GM12874 (cell line): ENCODE measurements at regions not wholly inside any gene's neighbourhood (a gene's known extent, or its start where the extent isn't known, plus 50 kb on each side); places are given as distances from the start of the nearest gene placed in this dataset.

ENCODE experiments used
- TF ChIP-seq, protein P1 (sequence below): IDR thresholded peaks from 2 replicates; pipeline ENCODE4 v1.5.1; 2011; ENCODE audit warnings: low read depth, mild to moderate bottlenecking, control low read depth, low read length, moderate library complexity; ENCODE audit not compliant: insufficient read depth

DNA sequence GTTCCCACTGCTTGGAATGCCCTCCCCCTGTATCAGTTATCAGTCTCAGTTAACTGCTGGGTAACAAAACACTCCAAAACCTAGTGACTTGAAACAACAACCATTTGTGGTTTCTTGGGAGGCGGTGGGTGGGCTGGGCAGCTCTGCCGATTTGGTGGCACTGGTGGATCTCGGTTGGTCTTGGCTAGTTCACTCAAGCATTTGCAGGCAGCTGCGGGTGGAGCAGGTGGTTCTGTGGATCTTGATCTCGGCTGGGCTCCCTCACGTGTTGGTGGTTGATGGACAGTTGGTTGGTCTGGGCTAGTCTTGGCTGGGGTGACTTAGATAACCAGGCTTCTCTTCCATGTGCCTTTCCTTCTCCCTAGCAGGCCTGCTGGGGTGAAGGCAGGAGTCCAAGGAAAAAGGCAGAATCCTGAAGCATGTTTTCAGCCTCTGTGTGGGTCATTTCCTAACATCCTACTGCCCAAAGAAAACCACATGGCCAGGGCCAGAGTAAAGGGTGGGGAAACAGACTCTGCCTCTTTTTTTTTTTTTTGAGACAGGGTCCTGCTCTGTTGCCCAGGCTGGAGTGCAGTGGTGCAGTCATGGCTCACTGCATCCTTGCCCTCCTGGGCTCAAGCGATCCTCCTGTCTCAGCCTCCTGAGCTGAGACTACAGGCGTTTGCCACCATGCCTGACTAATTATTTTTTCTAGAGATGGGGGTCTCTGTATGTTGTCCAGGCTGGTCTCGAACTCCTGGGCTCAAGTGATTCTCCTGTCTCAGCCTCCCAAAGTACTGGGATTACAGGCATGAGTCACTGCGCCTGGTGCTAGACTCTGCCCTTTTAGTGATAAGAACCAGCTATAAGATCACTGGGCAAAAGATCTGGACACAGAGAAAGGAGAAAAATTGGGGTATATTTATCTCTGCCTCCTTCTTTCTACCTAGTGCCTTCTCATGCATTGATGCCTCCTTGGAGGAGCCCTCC, 183.7 kb downstream of the RGS3 start:
- TF ChIP-seq, protein P1, sequence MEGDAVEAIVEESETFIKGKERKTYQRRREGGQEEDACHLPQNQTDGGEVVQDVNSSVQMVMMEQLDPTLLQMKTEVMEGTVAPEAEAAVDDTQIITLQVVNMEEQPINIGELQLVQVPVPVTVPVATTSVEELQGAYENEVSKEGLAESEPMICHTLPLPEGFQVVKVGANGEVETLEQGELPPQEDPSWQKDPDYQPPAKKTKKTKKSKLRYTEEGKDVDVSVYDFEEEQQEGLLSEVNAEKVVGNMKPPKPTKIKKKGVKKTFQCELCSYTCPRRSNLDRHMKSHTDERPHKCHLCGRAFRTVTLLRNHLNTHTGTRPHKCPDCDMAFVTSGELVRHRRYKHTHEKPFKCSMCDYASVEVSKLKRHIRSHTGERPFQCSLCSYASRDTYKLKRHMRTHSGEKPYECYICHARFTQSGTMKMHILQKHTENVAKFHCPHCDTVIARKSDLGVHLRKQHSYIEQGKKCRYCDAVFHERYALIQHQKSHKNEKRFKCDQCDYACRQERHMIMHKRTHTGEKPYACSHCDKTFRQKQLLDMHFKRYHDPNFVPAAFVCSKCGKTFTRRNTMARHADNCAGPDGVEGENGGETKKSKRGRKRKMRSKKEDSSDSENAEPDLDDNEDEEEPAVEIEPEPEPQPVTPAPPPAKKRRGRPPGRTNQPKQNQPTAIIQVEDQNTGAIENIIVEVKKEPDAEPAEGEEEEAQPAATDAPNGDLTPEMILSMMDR = no peak

DNA sequence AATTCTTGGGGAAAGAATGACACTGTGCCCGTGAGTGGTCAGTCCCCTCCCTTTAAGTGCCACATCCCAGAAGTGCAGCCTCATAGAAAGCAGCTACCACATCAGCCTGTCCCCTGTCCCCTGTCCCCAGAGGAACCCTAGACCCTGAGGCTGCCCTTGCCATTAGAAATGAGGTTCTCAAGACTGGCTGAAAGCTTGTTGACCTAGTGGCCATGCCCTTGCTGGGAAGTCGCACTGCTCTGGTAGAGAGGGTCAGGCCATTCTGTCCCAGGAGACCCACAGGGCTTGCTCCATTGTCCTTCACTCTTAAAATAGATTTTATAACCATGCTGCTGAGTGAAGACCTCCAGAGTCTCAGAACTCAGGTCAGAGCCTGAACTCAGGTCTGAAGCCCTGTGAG, 184.5 kb downstream of the RGS3 start:
- TF ChIP-seq, protein P1 = no peak

DNA sequence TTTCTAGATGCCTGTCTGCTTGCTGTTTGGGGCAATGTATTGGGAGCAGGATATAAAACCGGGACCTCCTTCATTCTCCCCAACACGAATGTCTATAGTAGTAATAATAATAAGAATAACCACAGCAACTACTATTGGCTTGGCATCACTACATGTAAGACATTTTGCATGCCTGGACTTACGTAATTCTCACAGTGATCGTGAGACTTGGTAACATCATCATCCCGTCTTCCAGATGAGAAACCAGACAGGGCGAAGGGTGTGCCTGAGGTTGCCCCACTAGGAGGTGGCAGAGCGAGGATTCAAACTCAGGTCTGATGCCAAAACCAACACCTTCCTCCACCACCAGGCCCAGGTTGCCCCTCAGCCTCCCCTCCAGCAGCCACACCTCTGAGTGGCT, 185.1 kb downstream of the RGS3 start:
- TF ChIP-seq, protein P1 = no peak

DNA sequence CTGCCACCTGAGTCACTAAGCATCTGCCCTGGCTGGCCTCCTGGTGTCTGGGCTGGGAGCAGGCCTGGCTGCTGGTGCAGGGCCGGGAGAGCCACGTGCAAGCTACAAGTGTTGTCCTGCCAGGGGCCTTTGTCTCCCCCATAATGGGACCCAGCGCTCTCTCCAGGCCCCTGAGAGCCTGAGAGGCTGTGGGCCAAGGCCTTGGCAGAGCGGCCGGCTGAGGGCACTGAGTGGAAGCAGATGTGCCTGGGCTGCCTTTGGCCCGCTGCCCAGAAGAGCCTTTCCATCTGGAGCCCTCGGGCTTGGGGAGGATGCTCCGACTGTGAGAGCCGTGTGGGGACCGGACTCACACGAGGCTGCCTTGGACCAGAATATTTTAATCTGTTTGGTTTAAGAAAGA, 185.5 kb downstream of the RGS3 start:
- TF ChIP-seq, protein P1 = no peak

DNA sequence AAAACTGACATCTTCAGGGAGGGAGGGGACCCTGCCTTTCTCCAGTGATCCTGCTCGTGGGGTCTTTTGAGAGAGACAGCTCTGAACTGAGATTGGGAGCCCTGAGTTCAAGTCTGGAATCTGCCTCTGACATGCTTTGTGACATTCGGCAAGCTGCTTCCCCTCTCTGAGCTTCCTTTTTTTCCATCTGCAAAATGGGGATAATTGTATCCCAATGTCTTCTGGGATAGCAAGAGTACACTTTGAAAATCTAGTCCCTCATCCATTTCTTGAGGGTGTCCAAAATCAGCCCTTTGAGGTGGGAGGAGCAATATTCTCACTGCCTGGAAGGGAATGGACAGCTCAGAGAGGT, 186.3 kb downstream of the RGS3 start:
- TF ChIP-seq, protein P1 = no peak

DNA sequence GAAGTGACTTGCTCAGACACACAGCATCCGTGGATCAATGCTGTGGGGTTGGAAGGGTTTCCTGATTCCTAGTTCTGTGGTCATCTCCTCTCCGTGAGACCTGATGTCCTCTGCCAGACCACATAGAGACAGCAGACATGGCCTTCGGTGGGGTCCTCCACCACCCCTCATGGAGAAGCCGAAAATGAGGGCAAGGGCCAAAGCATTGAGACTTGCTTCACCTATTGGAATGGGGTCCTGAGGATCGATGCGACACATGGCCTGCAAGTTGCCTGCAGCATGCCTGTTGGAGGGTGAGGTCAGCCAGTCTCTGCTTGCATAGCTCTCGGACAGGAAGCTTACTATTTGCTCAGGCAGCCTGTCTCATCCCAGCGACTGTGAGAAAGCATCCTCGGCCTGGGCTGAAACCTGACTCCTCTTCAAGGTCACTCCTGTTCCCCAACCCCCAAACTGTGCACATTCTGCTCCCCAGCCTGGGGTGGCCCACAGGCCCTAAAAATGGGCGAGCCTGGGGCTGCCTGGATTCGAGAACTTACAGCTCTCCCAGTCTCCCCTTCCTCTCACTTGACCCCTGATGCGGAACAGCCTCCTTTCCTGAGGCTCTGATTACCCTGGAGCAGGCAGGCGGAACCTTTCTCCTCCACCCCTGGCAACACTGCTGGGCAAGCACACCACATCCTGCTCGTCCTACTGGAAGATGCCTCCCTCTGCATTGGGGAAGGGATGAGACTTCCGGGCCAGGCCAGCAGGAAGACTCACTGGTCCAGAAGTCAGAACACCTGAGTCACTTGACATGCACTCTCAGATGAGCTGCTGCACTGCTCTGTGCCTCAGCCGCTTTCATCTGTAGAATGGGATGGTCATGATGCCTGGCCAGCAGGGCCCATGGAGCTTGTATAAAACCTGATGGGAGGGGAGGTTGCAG, 186.9 kb downstream of the RGS3 start:
- TF ChIP-seq, protein P1 = no peak

DNA sequence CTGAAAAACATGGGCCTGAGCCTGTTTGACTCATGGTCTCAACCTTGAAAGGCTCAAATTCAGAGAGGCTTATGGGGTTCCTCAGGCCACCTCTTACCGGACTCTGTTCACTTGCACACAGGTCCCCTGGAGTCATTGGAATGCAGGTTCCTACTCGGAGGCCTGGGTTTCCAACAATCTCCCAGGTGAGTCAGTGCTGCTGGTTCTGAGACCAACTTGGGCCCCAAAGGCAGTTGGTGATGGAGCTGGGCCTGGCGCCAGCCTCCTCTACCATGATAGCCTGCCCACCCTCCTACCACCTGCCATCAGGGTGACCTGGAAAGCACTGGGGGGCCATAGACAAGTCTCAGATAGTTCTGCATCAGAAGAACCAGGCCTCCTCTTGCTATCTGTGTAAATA, 188.4 kb downstream of the RGS3 start:
- TF ChIP-seq, protein P1 = no peak
